ENCODE measurements at regions not wholly inside any gene's neighbourhood (a gene's known extent, or its start where the extent isn't known, plus 50 kb on each side); places are given as distances from the start of the nearest gene placed in this dataset.

DNA sequence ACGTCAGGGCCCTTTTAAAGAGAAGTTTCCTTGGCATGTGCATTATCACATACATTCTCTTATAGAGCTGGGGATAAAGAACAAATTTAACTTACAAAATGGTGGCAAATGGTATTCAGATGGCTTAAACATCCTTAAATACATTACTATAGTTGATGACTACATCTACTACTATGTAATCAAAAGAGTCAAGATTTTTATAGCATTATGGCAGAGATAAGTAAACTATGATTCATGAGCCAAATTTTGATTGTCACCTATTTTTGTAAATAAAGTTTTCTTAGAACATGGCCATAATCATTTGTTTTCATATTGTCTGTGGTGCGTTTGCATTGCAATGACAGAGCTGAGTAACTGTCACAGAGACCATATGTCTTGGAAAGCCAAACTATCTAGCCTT, 1188.6 kb upstream of the TENM4 start:
- TF ChIP-seq CTCF (IDR thresholded peaks at IDR 0.05) (no peak), POLR2A (IDR thresholded peaks at IDR 0.05) (no peak)

All from adrenal gland (tissue), 5 donors.